ENCODE measurements at regions not wholly inside any gene's neighbourhood (a gene's known extent, or its start where the extent isn't known, plus 50 kb on each side); places are given as distances from the start of the nearest gene placed in this dataset.

DNA sequence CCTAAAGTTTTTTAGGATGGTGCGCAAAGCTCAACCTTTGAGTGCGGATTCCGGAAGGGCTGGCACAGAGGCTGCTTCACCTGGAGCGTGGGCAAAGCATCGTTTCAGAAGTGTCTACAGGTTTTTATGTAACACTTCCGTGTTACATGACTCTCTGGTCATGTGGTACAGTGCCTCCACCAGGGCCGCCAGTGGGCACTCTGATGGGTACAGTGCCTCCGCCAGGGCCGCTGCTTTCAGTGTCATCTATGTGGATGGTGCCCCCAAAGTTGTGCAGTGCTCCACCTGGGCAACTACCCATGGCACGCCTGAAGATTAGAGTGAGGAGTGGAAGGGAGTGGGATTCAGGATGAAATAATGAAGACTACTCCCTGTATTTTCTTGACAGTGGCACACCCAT, 101.4 kb upstream of the C1orf174 start:
- intact Hi-C loops (cut with micrococcal nuclease; ENCODE audit: unreplicated experiment) = no loop called here
- no peaks in the 10 kb centered on the region for H3K27me3 ChIP-seq (ENCODE audit: control insufficient read depth, insufficient read depth, low read length)
- ChIA-PET POLR2A (no interaction called here), CTCF (no interaction called here)
- TF ChIP-seq TCF7L2 (IDR thresholded peaks at IDR 0.05; ENCODE audit: low read depth, low read length) = no peak
- no peak for TF ChIP-seq CTCF (IDR thresholded peaks at IDR 0.05)
- TF ChIP-seq POLR2AphosphoS5 (IDR thresholded peaks at IDR 0.05; ENCODE audit: low read depth, low read length) = no peak
- TF ChIP-seq SIN3A (IDR thresholded peaks at IDR 0.05; ENCODE audit: borderline replicate concordance, insufficient read depth, low read depth, low read length) = no peak
- TF ChIP-seq, protein P1, sequence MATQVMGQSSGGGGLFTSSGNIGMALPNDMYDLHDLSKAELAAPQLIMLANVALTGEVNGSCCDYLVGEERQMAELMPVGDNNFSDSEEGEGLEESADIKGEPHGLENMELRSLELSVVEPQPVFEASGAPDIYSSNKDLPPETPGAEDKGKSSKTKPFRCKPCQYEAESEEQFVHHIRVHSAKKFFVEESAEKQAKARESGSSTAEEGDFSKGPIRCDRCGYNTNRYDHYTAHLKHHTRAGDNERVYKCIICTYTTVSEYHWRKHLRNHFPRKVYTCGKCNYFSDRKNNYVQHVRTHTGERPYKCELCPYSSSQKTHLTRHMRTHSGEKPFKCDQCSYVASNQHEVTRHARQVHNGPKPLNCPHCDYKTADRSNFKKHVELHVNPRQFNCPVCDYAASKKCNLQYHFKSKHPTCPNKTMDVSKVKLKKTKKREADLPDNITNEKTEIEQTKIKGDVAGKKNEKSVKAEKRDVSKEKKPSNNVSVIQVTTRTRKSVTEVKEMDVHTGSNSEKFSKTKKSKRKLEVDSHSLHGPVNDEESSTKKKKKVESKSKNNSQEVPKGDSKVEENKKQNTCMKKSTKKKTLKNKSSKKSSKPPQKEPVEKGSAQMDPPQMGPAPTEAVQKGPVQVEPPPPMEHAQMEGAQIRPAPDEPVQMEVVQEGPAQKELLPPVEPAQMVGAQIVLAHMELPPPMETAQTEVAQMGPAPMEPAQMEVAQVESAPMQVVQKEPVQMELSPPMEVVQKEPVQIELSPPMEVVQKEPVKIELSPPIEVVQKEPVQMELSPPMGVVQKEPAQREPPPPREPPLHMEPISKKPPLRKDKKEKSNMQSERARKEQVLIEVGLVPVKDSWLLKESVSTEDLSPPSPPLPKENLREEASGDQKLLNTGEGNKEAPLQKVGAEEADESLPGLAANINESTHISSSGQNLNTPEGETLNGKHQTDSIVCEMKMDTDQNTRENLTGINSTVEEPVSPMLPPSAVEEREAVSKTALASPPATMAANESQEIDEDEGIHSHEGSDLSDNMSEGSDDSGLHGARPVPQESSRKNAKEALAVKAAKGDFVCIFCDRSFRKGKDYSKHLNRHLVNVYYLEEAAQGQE (IDR thresholded peaks at IDR 0.05; ENCODE audit: insufficient read depth in 1 of 2, low read depth in 2 of 2, low read length in 1 of 2) = no peak
- H3K4me1 ChIP-seq (ENCODE audit: control insufficient read depth, insufficient read depth, low read length) = no peaks in the 10 kb centered on the region
- DNase-seq (ENCODE audit: low read depth, low spot score) (no peak), ATAC-seq (no peak)
- no peaks in the 10 kb centered on the region for H3K36me3 ChIP-seq (ENCODE audit: control insufficient read depth, insufficient read depth, low read length)
- no peaks in the 10 kb centered on the region for H3K9me3 ChIP-seq (ENCODE audit: control insufficient read depth, insufficient read depth, low read depth, low read length)
- BruUV-seq (replicated peaks) = no TSS peak
- in situ Hi-C loops (cut with HindIII; ENCODE audit: low pct_unique_long_range_greater_than_20kb, low sequenced_read_pairs) = no loop called here
- no peak overlapping the region for H3K4me3 ChIP-seq (ENCODE audit: low read depth in 2 of 2, low read length in 2 of 2)
- H3K27ac ChIP-seq (ENCODE audit: low read length) = no peak overlapping the region

DNA sequence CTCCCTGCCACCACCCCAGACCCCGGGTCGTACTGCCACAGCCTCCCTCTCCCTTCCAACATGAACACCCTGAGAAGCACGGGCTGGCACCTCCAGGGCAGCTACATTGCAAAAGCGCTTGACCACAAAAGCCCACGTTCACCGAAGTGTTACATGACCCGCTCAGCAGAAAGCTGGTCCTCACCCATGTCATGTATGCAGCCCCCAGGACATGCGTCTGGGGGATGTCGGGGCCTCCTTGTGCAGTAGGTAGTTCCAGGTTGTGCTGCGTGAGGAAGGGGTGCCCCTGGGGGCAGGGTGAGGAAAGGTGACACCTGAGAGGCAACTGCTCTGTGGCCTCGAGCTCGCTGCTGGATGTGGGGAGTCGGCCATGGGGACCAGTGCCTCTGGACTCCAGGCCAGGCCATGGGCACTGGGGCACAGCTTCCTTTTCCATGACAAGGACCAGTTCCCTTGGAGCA, 102.0 kb upstream of the C1orf174 start:
- H3K27me3 ChIP-seq (ENCODE audit: control insufficient read depth, insufficient read depth, low read length) = no peaks in the 10 kb centered on the region
- ATAC-seq (no peak), DNase-seq (ENCODE audit: low read depth, low spot score) (no peak)
- intact Hi-C loops (cut with micrococcal nuclease; ENCODE audit: unreplicated experiment) = no loop called here
- no peaks in the 10 kb centered on the region for H3K9me3 ChIP-seq (ENCODE audit: control insufficient read depth, insufficient read depth, low read depth, low read length)
- H3K4me3 ChIP-seq (ENCODE audit: low read depth in 2 of 2, low read length in 2 of 2) = no peak overlapping the region
- H3K27ac ChIP-seq (ENCODE audit: low read length) = no peak overlapping the region
- BruUV-seq (replicated peaks) = no TSS peak
- ChIA-PET CTCF (no interaction called here), POLR2A (no interaction called here)
- H3K4me1 ChIP-seq (ENCODE audit: control insufficient read depth, insufficient read depth, low read length) = no peaks in the 10 kb centered on the region
- in situ Hi-C loops (cut with HindIII; ENCODE audit: low pct_unique_long_range_greater_than_20kb, low sequenced_read_pairs) = no loop called here
- no peak for TF ChIP-seq SIN3A (IDR thresholded peaks at IDR 0.05; ENCODE audit: borderline replicate concordance, insufficient read depth, low read depth, low read length)
- TF ChIP-seq POLR2AphosphoS5 (IDR thresholded peaks at IDR 0.05; ENCODE audit: low read depth, low read length) = no peak
- TF ChIP-seq, protein P1 (IDR thresholded peaks at IDR 0.05; ENCODE audit: insufficient read depth in 1 of 2, low read depth in 2 of 2, low read length in 1 of 2) = no peak
- no peak for TF ChIP-seq TCF7L2 (IDR thresholded peaks at IDR 0.05; ENCODE audit: low read depth, low read length)
- H3K36me3 ChIP-seq (ENCODE audit: control insufficient read depth, insufficient read depth, low read length) = no peaks in the 10 kb centered on the region

All from Panc1 (cell line).